Fibroblast of mammary gland (primary cell): ENCODE measurements at regions not wholly inside any gene's neighbourhood (a gene's known extent, or its start where the extent isn't known, plus 50 kb on each side); places are given as distances from the start of the nearest gene placed in this dataset.

Experiments
- DNase-seq: peaks from one replicate; pipeline ENCODE4 v3.0.0-alpha.2; 2010; ENCODE audit warnings: low read depth
- H3K4me3 ChIP-seq: 2 replicates; pipeline ENCODE4 v1.5.1; 2011; ENCODE audit warnings: low read depth, mild to moderate bottlenecking, low read length, moderate library complexity; ENCODE audit not compliant: control insufficient read depth
- TF ChIP-seq, protein P1 (sequence below): conservative IDR thresholded peaks from 2 replicates; pipeline ENCODE4 v1.5.1; 2011; ENCODE audit warnings: low read depth, low read length, inconsistent platforms; ENCODE audit not compliant: control insufficient read depth, insufficient read depth

DNA sequence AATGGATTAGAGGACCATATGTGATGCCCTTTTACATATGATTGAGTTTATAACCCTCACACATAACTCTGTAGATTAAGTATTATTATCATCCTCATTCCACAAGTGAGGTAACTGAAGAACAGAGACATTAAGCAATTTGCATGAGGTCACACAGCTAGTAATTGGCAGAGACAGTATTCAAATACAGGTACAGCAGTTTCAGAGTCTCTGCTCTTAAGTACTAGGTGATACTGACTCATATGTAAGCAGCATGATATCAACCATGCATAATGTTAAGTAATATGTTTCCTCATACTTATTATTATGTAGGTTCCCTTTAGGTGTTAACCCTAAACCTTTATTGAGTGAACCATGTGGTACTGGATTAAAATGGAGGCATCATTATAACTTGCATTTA is 1562.4 kb upstream of the RAG2 start:
- no peak for DNase-seq
- TF ChIP-seq, protein P1, sequence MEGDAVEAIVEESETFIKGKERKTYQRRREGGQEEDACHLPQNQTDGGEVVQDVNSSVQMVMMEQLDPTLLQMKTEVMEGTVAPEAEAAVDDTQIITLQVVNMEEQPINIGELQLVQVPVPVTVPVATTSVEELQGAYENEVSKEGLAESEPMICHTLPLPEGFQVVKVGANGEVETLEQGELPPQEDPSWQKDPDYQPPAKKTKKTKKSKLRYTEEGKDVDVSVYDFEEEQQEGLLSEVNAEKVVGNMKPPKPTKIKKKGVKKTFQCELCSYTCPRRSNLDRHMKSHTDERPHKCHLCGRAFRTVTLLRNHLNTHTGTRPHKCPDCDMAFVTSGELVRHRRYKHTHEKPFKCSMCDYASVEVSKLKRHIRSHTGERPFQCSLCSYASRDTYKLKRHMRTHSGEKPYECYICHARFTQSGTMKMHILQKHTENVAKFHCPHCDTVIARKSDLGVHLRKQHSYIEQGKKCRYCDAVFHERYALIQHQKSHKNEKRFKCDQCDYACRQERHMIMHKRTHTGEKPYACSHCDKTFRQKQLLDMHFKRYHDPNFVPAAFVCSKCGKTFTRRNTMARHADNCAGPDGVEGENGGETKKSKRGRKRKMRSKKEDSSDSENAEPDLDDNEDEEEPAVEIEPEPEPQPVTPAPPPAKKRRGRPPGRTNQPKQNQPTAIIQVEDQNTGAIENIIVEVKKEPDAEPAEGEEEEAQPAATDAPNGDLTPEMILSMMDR = no peak
- H3K4me3 ChIP-seq = no peak overlapping the region

DNA sequence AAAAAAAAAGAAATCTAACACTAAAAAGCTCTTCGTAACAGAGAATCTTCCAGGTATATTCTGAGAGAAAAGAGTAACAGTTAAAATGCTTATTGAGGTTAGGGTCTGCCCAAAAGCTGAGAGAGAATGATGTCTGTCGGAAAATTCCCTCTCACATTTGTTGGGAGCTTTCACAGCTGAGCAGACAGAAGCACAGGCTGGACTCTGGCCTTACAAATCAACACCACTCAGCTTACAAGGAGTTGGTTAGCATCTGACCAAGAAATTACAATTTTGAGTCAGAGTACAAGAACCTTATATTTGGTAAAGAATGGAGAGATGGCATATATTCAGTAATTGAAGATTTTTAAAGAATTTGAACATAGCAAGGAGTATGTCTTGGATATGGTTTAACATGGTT is 1561.0 kb upstream of the RAG2 start:
- TF ChIP-seq, protein P1 = no peak
- H3K4me3 ChIP-seq = no peak overlapping the region
- no peak for DNase-seq

DNA sequence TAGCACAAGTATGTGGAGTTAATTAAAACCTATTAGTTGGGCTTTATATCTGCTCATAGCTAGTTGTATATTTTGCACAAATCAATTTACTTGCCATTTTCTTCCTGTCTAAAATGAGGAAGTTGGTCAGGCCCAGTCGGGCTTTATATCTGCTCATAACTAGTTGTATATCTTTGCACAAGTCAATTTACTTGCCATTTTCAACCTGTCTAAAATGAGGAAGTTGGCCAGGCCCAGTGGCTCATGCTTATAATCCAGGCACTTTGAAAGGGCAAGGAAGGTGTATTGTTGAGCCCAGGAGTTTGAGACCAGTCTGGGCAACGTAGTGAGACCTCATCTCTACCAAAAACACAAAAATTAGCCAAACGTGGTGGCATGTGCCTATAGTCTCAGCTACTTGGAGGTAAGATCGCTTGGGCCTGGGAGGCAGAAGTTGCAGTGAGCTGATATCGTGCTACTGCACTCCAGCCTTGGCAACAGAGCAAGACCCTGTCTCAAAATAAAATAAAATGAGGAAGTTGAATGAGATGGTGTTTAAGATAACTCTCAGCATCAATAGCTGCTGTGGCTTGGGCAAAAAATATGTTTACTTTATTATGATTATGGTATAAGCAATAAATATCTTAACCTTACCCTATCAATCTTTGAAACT is 1558.6 kb upstream of the RAG2 start:
- no peak overlapping the region for H3K4me3 ChIP-seq
- no peak for DNase-seq
- TF ChIP-seq, protein P1 = no peak

DNA sequence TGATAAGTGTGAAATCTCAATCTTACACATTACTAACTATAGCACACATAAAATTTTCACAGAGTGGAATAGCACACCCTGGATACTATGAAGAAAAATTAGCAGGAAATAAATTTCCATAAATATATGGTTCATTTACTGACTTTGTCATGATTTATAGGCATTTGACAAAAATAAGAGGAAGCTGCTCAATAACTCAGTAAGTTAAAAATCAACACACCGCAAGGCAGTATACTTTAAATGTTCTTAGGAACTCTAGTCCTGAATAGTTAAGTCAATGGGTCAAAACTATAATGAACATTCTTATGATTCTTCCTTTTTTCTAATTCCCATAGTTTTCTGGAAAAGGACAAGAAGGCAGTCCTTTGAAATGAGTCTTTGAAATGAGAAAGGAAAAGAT is 1557.8 kb upstream of the RAG2 start:
- DNase-seq = no peak
- H3K4me3 ChIP-seq = no peak overlapping the region
- TF ChIP-seq, protein P1 = no peak

DNA sequence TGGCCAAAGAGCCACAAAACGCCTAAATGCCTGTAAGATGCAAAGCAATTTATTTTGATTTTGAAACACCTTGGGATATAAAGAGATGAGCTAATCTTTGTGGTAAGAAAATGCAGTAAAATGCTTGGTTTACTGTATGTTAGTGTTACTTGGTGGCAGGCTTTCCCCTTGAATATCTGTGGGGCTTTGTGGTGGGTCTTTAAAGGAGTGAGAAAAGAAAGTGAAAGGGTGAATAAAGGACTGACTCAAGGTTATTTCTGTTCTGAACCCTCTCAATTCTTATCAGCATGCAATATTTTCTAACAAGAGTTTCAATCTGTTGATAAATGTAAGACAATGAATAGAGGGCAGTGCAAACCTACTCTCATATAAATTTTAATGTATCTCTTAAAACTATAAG is 1555.9 kb upstream of the RAG2 start:
- DNase-seq = no peak
- no peak overlapping the region for H3K4me3 ChIP-seq
- TF ChIP-seq, protein P1 = no peak

DNA sequence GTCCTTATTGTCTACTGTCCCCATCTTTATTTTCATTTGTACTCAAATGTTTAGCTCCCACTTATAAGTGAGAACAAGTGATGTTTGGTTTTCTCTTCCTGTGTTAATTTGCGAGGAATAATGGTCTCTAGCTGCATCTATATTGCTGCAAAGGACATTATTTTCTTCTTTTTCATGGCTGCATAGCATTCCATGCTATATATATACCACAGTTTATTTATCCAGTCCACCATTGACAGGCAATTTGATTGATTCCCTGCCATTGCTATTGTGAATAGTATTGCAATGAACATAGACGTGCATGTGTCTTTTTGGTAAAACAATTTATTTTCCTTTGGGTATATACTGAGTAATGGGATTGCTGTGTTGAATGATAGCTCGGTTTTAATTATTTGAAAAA is 1545.8 kb upstream of the RAG2 start:
- no peak overlapping the region for H3K4me3 ChIP-seq
- DNase-seq = no peak
- TF ChIP-seq, protein P1 = no peak

DNA sequence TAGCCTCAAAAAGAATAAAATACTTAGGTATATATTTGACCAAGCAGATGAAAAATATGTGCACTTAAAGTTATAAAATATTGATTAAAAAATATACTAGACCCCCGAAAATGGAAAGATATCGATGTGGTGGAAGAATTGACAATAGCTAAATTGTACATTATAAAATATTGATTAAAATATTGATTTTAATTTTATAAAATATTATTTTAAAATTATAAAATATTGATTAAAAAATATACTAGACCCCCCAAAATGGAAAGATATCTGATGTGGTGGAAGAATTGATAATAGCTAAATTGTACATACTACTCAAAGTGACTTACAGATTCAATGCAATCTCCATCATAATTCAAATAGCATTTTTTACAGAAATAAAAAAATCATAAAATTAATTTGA is 1540.9 kb upstream of the RAG2 start:
- TF ChIP-seq, protein P1 = no peak
- H3K4me3 ChIP-seq = no peak overlapping the region
- no peak for DNase-seq
